ENCODE measurements at regions not wholly inside any gene's neighbourhood (a gene's known extent, or its start where the extent isn't known, plus 50 kb on each side); places are given as distances from the start of the nearest gene placed in this dataset.

- H3K9me3 ChIP-seq (ENCODE audit: control insufficient read depth, low read depth, low read length): no peaks in the 10 kb centered on the region
- DNase-seq: no peak
- no peak overlapping the region for H3K4me3 Mint-ChIP-seq
- H3T11ph ChIP-seq (ENCODE audit: low read length): no peak overlapping the region
- no peak overlapping the region for H3K18ac ChIP-seq (ENCODE audit: insufficient read length, low read depth, low read length)
- WGBS (ENCODE audit: extremely low coverage, insufficient read length, low lambda C conversion rate): no CpG with 5 or more reads among the region's 3 CpGs
- H3K79me2 ChIP-seq (ENCODE audit: insufficient read depth, low read length): no peaks in the 10 kb centered on the region
- H4K20me1 ChIP-seq (ENCODE audit: control insufficient read depth, insufficient read depth, insufficient read length): no peaks in the 10 kb centered on the region
- no peak overlapping the region for H2AK5ac ChIP-seq (ENCODE audit: insufficient read length, low read length)
- H3K23ac ChIP-seq (ENCODE audit: insufficient read length, low read depth, low read length): no peak overlapping the region
- no peak overlapping the region for H3K14ac ChIP-seq (ENCODE audit: insufficient read depth, low read length)
- no peaks in the 10 kb centered on the region for H3K79me1 ChIP-seq (ENCODE audit: insufficient read depth, low read depth, low read length, poor library complexity, severe bottlenecking)
- H3K9ac ChIP-seq (ENCODE audit: extremely low read depth, insufficient read length, low read length): no peak overlapping the region
- no peak overlapping the region for H4K91ac ChIP-seq (ENCODE audit: insufficient read length, low read depth, low read length)
- TF ChIP-seq, protein P1, sequence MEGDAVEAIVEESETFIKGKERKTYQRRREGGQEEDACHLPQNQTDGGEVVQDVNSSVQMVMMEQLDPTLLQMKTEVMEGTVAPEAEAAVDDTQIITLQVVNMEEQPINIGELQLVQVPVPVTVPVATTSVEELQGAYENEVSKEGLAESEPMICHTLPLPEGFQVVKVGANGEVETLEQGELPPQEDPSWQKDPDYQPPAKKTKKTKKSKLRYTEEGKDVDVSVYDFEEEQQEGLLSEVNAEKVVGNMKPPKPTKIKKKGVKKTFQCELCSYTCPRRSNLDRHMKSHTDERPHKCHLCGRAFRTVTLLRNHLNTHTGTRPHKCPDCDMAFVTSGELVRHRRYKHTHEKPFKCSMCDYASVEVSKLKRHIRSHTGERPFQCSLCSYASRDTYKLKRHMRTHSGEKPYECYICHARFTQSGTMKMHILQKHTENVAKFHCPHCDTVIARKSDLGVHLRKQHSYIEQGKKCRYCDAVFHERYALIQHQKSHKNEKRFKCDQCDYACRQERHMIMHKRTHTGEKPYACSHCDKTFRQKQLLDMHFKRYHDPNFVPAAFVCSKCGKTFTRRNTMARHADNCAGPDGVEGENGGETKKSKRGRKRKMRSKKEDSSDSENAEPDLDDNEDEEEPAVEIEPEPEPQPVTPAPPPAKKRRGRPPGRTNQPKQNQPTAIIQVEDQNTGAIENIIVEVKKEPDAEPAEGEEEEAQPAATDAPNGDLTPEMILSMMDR (conservative IDR thresholded peaks at IDR 0.05): no peak
- no peak overlapping the region for H3K4me2 ChIP-seq (ENCODE audit: insufficient read depth, insufficient read length, low read length)
- no peak overlapping the region for H2AFZ ChIP-seq (ENCODE audit: low read length)
- no peaks in the 10 kb centered on the region for H3K27me3 ChIP-seq (ENCODE audit: insufficient read depth, low read length)
- no peak overlapping the region for H3K4ac ChIP-seq (ENCODE audit: low read depth, low read length)
- H3K56ac ChIP-seq (ENCODE audit: insufficient read length, low read depth, low read length): no peak overlapping the region
- no peak overlapping the region; a peak in 1 of 7 replicates for H3K27ac Mint-ChIP-seq
- no peak overlapping the region for H4K8ac ChIP-seq (replicated peaks; ENCODE audit: insufficient read length, low read depth, low read length)
- H2BK120ac ChIP-seq (ENCODE audit: low read depth, low read length, poor library complexity, severe bottlenecking): no peak overlapping the region
- H3K27ac ChIP-seq (ENCODE audit: insufficient read length, low read depth, low read length): no peak overlapping the region
- H3K36me3 Mint-ChIP-seq (ENCODE audit: insufficient read depth in 1 of 3, low read depth in 3 of 3): no peaks in the 10 kb centered on the region; a peak in 1 of 7 replicates
- no peak overlapping the region for H2BK20ac ChIP-seq (ENCODE audit: low read depth, low read length, poor library complexity, severe bottlenecking)
- H2BK5ac ChIP-seq (ENCODE audit: insufficient read length, low read length): no peak overlapping the region
- H3K4me1 ChIP-seq (ENCODE audit: insufficient read depth, low read length): no peaks in the 10 kb centered on the region; the same call in 1 of the 2 replicates
- H2BK15ac ChIP-seq (ENCODE audit: low read depth, low read length): no peak overlapping the region
- H4K5ac ChIP-seq (ENCODE audit: insufficient read length, low read depth, low read length): no peak overlapping the region
- peaks cover 7 to 16% of the 10 kb centered on the region in 2 experiments for H3K4me1 Mint-ChIP-seq
- no peaks in the 10 kb centered on the region for H3K23me2 ChIP-seq (ENCODE audit: insufficient read length, low read depth, low read length, poor library complexity, severe bottlenecking)
- H3K27me3 Mint-ChIP-seq (ENCODE audit: low read depth): no peaks in the 10 kb centered on the region
- no peak overlapping the region for H2BK12ac ChIP-seq (ENCODE audit: insufficient read length, low read depth, low read length)
- H3K9me3 Mint-ChIP-seq: peaks cover 2 to 3% of the 10 kb centered on the region in 2 experiments; a peak in 3 of 5 replicates
Observed at GRCh38 chr2:57199663-57200062, 846.9 kb upstream of the VRK2 start.

Data from H9 (cell line).